Testis (tissue), 2 donors: ENCODE measurements at regions not wholly inside any gene's neighbourhood (a gene's known extent, or its start where the extent isn't known, plus 50 kb on each side); places are given as distances from the start of the nearest gene placed in this dataset.

Experiments used
- DNase-seq: peaks from one replicate; pipeline ENCODE4 v3.0.0-alpha.2; 2019
- H3K27ac ChIP-seq, 2 donors: fragments of 200-600 bp; sonication (generic); one replicate each; pipeline ENCODE4 v1.5.1; 2019
- H3K27me3 ChIP-seq: fragments of 200-600 bp; sonication (generic); one replicate; pipeline ENCODE4 v1.5.1; 2019
- H3K36me3 ChIP-seq: fragments of 200-600 bp; sonication (generic); one replicate; pipeline ENCODE4 v1.5.1; 2017; ENCODE audit warnings: low read depth; ENCODE audit errors: missing control alignments
- H3K4me1 ChIP-seq: fragments of 200-600 bp; sonication (generic); one replicate; pipeline ENCODE4 v1.5.1; 2019
- H3K4me3 ChIP-seq, 2 donors: fragments of 200-600 bp; sonication (generic); one replicate each; pipeline ENCODE4 v1.5.1; 2017 to 2019
- H3K9me3 ChIP-seq: fragments of 200-600 bp; sonication (generic); one replicate; pipeline ENCODE4 v1.5.1; 2017
- CTCF ChIP-seq, 3 experiments: fragments of 450-650 bp in 2 of 3; fragments of 200-600 bp in 1 of 3; sonication (generic) in 1 of 3; IDR thresholded peaks; one replicate each; pipeline ENCODE4 v1.5.1; 2016 to 2019; ENCODE audit warnings: antibody characterized with exemption in 3 of 3, mild to moderate bottlenecking in 2 of 3, moderate library complexity in 1 of 3
- POLR2A ChIP-seq: fragments of 450-650 bp; IDR thresholded peaks from one replicate; pipeline ENCODE4 v1.6.1; 2017; ENCODE audit warnings: antibody characterized with exemption, mild to moderate bottlenecking, moderate library complexity
- WGBS, 2 donors: methylation state at CpG; one replicate each; pipeline ENCODE4 v1.1.5; 2018; 5-methylcytosine and 5-hydroxymethylcytosine counted together
- intact Hi-C: fragments of 100-400 bp; cut with DNase I; formaldehyde crosslinking; loops from one replicate; pipeline ENCODE4 v1.15.1; 2023; ENCODE audit warnings: low total_unique reads

- no peaks in the 10 kb centered on the region for H3K27me3 ChIP-seq
- H3K4me1 ChIP-seq, result no peaks in the 10 kb centered on the region
- WGBS, 2 donors, result 92 to 93% methylated on average over 5 of the region's 5 CpGs
- no peak for DNase-seq
- H3K36me3 ChIP-seq, result no peaks in the 10 kb centered on the region
- H3K9me3 ChIP-seq, result no peaks in the 10 kb centered on the region
- no peak overlapping the region for H3K4me3 ChIP-seq
- intact Hi-C loops, result no loop called here
- no peak overlapping the region for H3K27ac ChIP-seq
- TF ChIP-seq POLR2A (no peak), CTCF (IDR thresholded peaks at IDR 0.05) (no peak)
These were observed 300.6 kb upstream of the C11orf87 start for GRCh38 chr11:109121173-109121932.

- H3K4me1 ChIP-seq, result no peaks in the 10 kb centered on the region
- no peaks in the 10 kb centered on the region for H3K9me3 ChIP-seq
- no peak overlapping the region for H3K27ac ChIP-seq
- 56 to 66% methylated on average over 11 of the region's 11 CpGs for WGBS, 2 donors
- DNase-seq, result no peak
- H3K4me3 ChIP-seq, result no peak overlapping the region
- intact Hi-C loops, result no loop called here
- TF ChIP-seq POLR2A, result no peak
- no peaks in the 10 kb centered on the region for H3K36me3 ChIP-seq
- H3K27me3 ChIP-seq, result no peaks in the 10 kb centered on the region
These were observed 297.9 kb upstream of the C11orf87 start for GRCh38 chr11:109123816-109124787.

GRCh38 chr11:109130910-109131309, 291.1 kb upstream of the C11orf87 start:
- no peak overlapping the region for H3K4me3 ChIP-seq
- H3K27ac ChIP-seq, result no peak overlapping the region
- intact Hi-C loops, result no loop called here
- H3K4me1 ChIP-seq, result no peaks in the 10 kb centered on the region
- WGBS, 2 donors, result 63 to 79% methylated on average over 1 of the region's 1 CpG
- no peaks in the 10 kb centered on the region for H3K9me3 ChIP-seq
- no peaks in the 10 kb centered on the region for H3K36me3 ChIP-seq
- DNase-seq, result no peak
- TF ChIP-seq CTCF (IDR thresholded peaks at IDR 0.05), result no peak
- no peak for TF ChIP-seq POLR2A
- no peaks in the 10 kb centered on the region for H3K27me3 ChIP-seq

GRCh38 chr11:109132539-109132938, 289.5 kb upstream of the C11orf87 start:
- WGBS, 2 donors, result 70 to 73% methylated on average over 4 of the region's 4 CpGs
- H3K4me3 ChIP-seq, result no peak overlapping the region
- intact Hi-C loops, result no loop called here

More at GRCh38 chr11:109132539-109132938, 289.5 kb upstream of the C11orf87 start:
- Histone ChIP-seq H3K4me1 (no peaks in the 10 kb centered on the region), H3K27me3 (no peaks in the 10 kb centered on the region), H3K9me3 (no peaks in the 10 kb centered on the region), H3K36me3 (no peaks in the 10 kb centered on the region), H3K27ac (no peak overlapping the region)
- no peak for DNase-seq
- TF ChIP-seq POLR2A (no peak), CTCF (IDR thresholded peaks at IDR 0.05) (no peak)
